Smooth muscle cell (in vitro differentiated cells): ENCODE measurements at regions not wholly inside any gene's neighbourhood (a gene's known extent, or its start where the extent isn't known, plus 50 kb on each side); places are given as distances from the start of the nearest gene placed in this dataset.

Experiments used
- DNase-seq: peaks from one replicate; lab custom pipeline; 2025; ENCODE audit not compliant: unreplicated experiment; lab: John Stamatoyannopoulos, UW
- H2AFZ ChIP-seq: fragments of 200-600 bp; sonication (generic); 2 replicates; pipeline ENCODE4 v1.6.0; 2016; ENCODE audit warnings: antibody characterized with exemption, low read depth, mild to moderate bottlenecking
- H3F3A ChIP-seq: fragments of 200-600 bp; sonication (generic); 2 replicates; pipeline ENCODE4 v1.6.0; 2017; ENCODE audit warnings: antibody characterized with exemption, low read depth
- H3K27ac ChIP-seq: fragments of 200-600 bp; sonication (generic); 2 replicates; pipeline ENCODE4 v1.5.1; 2016; ENCODE audit warnings: low read depth, mild to moderate bottlenecking
- H3K27me3 ChIP-seq: fragments of 200-600 bp; sonication (generic); 2 replicates; pipeline ENCODE4 v1.6.1; 2016; ENCODE audit warnings: low read depth, mild to moderate bottlenecking
- H3K36me3 ChIP-seq: fragments of 200-600 bp; sonication (generic); 2 replicates; pipeline ENCODE4 v1.5.1; 2016; ENCODE audit warnings: low read depth
- H3K4me1 ChIP-seq: fragments of 200-600 bp; sonication (generic); 2 replicates; pipeline ENCODE4 v1.5.1; 2016; ENCODE audit warnings: low read depth
- H3K4me2 ChIP-seq: fragments of 200-600 bp; sonication (generic); 2 replicates; pipeline ENCODE4 v1.6.0; 2016; ENCODE audit warnings: mild to moderate bottlenecking
- H3K4me3 ChIP-seq: fragments of 200-600 bp; sonication (generic); 2 replicates; pipeline ENCODE4 v1.5.1; 2016; ENCODE audit warnings: mild to moderate bottlenecking
- H3K79me2 ChIP-seq: fragments of 200-600 bp; sonication (generic); 2 replicates; pipeline ENCODE4 v1.6.0; 2016; ENCODE audit warnings: low read depth, mild to moderate bottlenecking
- H3K9ac ChIP-seq: fragments of 200-600 bp; sonication (generic); 2 replicates; pipeline ENCODE4 v1.6.0; 2016; ENCODE audit warnings: low read depth
- H3K9me3 ChIP-seq: fragments of 200-600 bp; sonication (generic); replicated peaks from 2 replicates; pipeline ENCODE4 v1.5.1; 2016; ENCODE audit warnings: low read depth
- H4K20me1 ChIP-seq: fragments of 200-600 bp; sonication (generic); 2 replicates; pipeline ENCODE4 v1.6.0; 2016; ENCODE audit warnings: low read depth
- WGBS: methylation state at CpG from one replicate; pipeline ENCODE4 v1.1.7; 2016; ENCODE audit warnings: low lambda C conversion rate; 5-methylcytosine and 5-hydroxymethylcytosine counted together
- TF ChIP-seq, protein P1 (sequence below): fragments of 200-600 bp; sonication (generic); IDR thresholded peaks from 2 replicates; pipeline ENCODE4 v1.5.1; 2017; ENCODE audit warnings: borderline replicate concordance, mild to moderate bottlenecking, antibody characterized with exemption; ENCODE audit not compliant: insufficient read depth, poor library complexity, severe bottlenecking

DNA sequence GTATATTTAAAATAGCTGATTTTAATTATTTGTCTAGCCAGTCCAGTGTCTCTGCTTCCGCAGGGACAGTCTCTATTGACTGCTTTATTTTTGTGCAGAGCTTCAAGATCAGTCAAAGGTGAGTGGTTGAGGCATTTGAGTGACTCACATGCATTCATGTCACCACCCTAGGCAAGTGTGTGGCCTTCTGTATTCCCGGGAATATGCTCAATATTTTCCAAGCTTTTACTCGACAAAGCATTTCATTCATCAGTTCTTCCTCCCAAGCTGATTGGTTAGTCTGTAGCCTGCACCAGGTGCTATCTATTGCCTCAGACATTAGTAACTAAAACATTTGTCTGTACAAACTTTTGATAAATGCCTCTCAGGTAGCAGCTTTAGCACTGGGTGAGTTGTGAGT lies 471.5 kb upstream of the NRG3 start:
- H3K27me3 ChIP-seq = no peaks in the 10 kb centered on the region
- no peak overlapping the region for H3K4me2 ChIP-seq
- H3K27ac ChIP-seq = no peak overlapping the region
- TF ChIP-seq, protein P1, sequence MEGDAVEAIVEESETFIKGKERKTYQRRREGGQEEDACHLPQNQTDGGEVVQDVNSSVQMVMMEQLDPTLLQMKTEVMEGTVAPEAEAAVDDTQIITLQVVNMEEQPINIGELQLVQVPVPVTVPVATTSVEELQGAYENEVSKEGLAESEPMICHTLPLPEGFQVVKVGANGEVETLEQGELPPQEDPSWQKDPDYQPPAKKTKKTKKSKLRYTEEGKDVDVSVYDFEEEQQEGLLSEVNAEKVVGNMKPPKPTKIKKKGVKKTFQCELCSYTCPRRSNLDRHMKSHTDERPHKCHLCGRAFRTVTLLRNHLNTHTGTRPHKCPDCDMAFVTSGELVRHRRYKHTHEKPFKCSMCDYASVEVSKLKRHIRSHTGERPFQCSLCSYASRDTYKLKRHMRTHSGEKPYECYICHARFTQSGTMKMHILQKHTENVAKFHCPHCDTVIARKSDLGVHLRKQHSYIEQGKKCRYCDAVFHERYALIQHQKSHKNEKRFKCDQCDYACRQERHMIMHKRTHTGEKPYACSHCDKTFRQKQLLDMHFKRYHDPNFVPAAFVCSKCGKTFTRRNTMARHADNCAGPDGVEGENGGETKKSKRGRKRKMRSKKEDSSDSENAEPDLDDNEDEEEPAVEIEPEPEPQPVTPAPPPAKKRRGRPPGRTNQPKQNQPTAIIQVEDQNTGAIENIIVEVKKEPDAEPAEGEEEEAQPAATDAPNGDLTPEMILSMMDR = no peak
- H3K36me3 ChIP-seq = no peaks in the 10 kb centered on the region
- no peaks in the 10 kb centered on the region for H3F3A ChIP-seq
- no peaks in the 10 kb centered on the region for H4K20me1 ChIP-seq
- H3K9me3 ChIP-seq = no peaks in the 10 kb centered on the region
- H3K9ac ChIP-seq = no peak overlapping the region
- WGBS = 79% methylated on average over 3 of the region's 3 CpGs
- no peak for DNase-seq
- no peaks in the 10 kb centered on the region for H3K4me1 ChIP-seq
- H3K4me3 ChIP-seq = no peak overlapping the region
- no peaks in the 10 kb centered on the region for H3K79me2 ChIP-seq
- H2AFZ ChIP-seq = no peak overlapping the region

DNA sequence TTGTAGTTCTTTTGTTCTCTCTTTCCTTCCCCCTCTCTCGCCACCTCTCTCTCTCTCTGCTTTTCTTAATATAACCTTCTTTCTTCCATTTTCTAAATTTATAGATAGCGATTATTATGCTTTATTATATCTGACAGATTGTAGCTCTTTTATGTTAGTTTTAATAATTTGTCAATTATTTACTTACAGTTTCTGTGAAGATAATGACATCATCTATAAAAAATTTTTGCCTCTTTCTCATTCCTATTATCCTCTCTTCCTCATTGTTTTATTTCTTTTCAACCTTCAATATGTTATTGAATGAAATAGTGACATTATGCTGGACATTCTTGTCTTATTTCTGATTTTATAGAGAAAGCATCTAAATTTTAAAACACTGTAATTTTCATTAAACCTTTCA lies 469.6 kb upstream of the NRG3 start:
- no peak overlapping the region for H3K4me3 ChIP-seq
- H3F3A ChIP-seq = no peaks in the 10 kb centered on the region
- H3K9me3 ChIP-seq = no peaks in the 10 kb centered on the region
- no peak overlapping the region for H3K9ac ChIP-seq
- no peaks in the 10 kb centered on the region for H3K79me2 ChIP-seq
- WGBS = 90% methylated on average over 2 of the region's 2 CpGs
- H3K27me3 ChIP-seq = no peaks in the 10 kb centered on the region
- no peaks in the 10 kb centered on the region for H4K20me1 ChIP-seq
- H3K36me3 ChIP-seq = no peaks in the 10 kb centered on the region
- no peak overlapping the region for H3K4me2 ChIP-seq
- no peak overlapping the region for H3K27ac ChIP-seq
- no peaks in the 10 kb centered on the region for H3K4me1 ChIP-seq
- TF ChIP-seq, protein P1 = no peak
- H2AFZ ChIP-seq = no peak overlapping the region
- no peak for DNase-seq

DNA sequence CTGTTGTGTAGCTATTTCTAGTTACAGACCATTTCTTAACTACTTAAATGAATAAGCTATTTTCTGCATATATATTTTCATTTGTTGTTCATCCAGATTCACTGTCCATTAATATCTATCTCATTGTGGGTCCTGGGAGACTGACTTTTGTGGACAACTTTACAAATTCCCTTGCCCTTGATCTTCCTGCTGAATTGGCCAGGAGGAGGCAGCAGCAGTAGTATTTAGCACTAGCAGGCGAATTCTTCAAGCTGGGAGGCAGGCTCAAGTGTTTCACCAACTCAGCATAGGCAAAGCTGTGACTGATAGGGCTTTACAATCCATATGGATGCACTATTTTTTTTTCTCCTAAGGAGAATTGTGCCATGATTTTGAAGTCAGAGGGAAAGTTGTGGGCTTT lies 461.0 kb upstream of the NRG3 start:
- WGBS = 18% methylated on average over 1 of the region's 1 CpG
- Histone ChIP-seq H3F3A (no peaks in the 10 kb centered on the region), H2AFZ (no peak overlapping the region), H3K27me3 (no peaks in the 10 kb centered on the region), H3K27ac (no peak overlapping the region), H4K20me1 (no peaks in the 10 kb centered on the region), H3K4me3 (no peak overlapping the region), H3K4me1 (no peaks in the 10 kb centered on the region), H3K79me2 (no peaks in the 10 kb centered on the region), H3K9me3 (no peaks in the 10 kb centered on the region), H3K36me3 (no peaks in the 10 kb centered on the region), H3K4me2 (no peak overlapping the region), H3K9ac (no peak overlapping the region)
- DNase-seq = no peak
- TF ChIP-seq, protein P1 = peak; percentile 41

DNA sequence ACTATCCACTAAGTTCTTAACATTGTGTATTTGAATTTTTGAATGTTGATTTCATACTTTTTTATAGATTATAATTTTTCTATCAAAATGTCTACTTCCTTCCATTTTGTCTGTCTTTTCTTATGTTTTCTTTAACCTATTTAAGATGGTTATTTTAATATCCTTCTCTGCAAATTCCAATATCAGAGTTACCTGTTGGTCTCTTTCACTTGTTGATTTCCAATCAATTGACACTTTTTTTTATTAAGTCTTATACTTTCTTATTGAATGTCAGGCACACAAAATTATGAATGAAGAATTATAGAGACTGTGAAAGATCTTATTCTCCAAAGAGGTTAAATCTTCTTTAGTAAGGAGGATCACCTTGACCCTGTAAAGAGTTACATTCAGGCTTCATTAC lies 448.3 kb upstream of the NRG3 start:
- Histone ChIP-seq H2AFZ (no peak overlapping the region), H3K4me3 (no peak overlapping the region), H3K27ac (no peak overlapping the region), H3K79me2 (no peaks in the 10 kb centered on the region), H3K4me2 (no peak overlapping the region), H3K9me3 (no peaks in the 10 kb centered on the region), H3F3A (no peaks in the 10 kb centered on the region), H4K20me1 (no peaks in the 10 kb centered on the region), H3K9ac (no peak overlapping the region), H3K27me3 (no peaks in the 10 kb centered on the region), H3K36me3 (no peaks in the 10 kb centered on the region), H3K4me1 (no peaks in the 10 kb centered on the region)
- TF ChIP-seq, protein P1 = no peak
- DNase-seq = no peak
